Stimulated activated naive CD8-positive, alpha-beta T cell treated with anti-CD3 and anti-CD28 coated beads, Interleukin-15, Interleukin-2, amounts not matched to agents 100 ng/mL and 50 ng/mL, for 24 hours (primary cell): ENCODE measurements at regions not wholly inside any gene's neighbourhood (a gene's known extent, or its start where the extent isn't known, plus 50 kb on each side); places are given as distances from the start of the nearest gene placed in this dataset.
"Not testable (repeated sequence)": the region's sequence is repeated elsewhere in the genome, so short reads cannot be mapped to it uniquely, and the experiment has no call there.

ENCODE experiments used
- H3K27ac Mint-ChIP-seq: one replicate; pipeline ENCODE4 v1.8.0; 2021; ENCODE audit warnings: mild to moderate bottlenecking, mixed read lengths
- H3K27me3 Mint-ChIP-seq: one replicate; pipeline ENCODE4 v1.8.0; 2021; ENCODE audit warnings: mixed read lengths
- H3K36me3 Mint-ChIP-seq: one replicate; pipeline ENCODE4 v1.8.0; 2021; ENCODE audit warnings: low read depth, mixed read lengths
- H3K4me1 Mint-ChIP-seq: one replicate; pipeline ENCODE4 v1.8.0; 2021; ENCODE audit warnings: low read depth, mixed read lengths
- H3K4me3 Mint-ChIP-seq: one replicate; pipeline ENCODE4 v1.8.0; 2021; ENCODE audit warnings: mild to moderate bottlenecking, mixed read lengths
- H3K9me3 Mint-ChIP-seq: one replicate; pipeline ENCODE4 v1.8.0; 2021; ENCODE audit warnings: mixed read lengths

DNA sequence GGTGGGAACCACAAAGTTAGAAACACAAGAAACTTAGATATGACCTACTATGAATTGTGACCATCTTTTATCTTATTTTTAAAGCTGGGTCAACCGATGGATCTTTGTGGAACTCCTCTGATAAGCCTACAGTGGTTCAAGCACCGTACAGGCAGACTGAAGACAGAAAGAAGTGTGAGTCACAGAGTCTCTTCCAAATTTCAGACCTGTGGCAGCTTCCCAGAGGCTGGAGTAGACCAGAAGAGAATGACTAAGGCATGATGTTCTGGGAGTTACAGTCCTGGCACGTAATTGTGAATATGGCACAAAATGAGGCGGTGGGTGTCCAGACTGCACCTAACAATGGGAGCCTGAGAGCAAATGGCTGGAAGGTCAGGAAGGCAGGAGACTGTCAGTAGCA is 70.0 kb downstream of the LMO4 start:
- Mint-ChIP-seq H3K4me3 (no peak overlapping the region), H3K27ac (no peak overlapping the region), H3K36me3 (no peaks in the 10 kb centered on the region), H3K9me3 (no peaks in the 10 kb centered on the region), H3K27me3 (peaks cover 4% of the 10 kb centered on the region), H3K4me1 (peaks cover under 1% of the 10 kb centered on the region)

DNA sequence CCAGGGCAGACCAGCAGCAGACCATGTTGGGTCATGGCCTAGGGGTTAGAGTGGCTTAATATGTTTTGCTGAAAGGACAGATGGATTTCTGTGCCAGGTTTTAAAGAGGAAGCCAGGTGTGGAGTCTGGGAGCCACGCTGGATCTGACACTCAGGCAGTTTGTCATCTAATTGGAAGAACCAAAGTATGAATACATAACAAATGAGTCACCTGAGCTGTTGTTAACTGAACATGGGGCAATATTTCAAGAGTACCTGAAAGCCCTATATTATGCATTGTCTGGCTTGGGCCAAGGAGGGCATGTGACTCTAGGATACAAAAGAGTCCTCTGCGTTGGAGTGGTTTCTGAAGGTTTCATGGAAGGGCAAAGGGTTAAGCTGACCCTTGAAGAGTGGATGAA is 70.6 kb downstream of the LMO4 start:
- no peak overlapping the region for H3K27ac Mint-ChIP-seq
- H3K36me3 Mint-ChIP-seq: no peaks in the 10 kb centered on the region
- H3K9me3 Mint-ChIP-seq: no peaks in the 10 kb centered on the region
- H3K27me3 Mint-ChIP-seq: peaks cover 4% of the 10 kb centered on the region
- H3K4me3 Mint-ChIP-seq: no peak overlapping the region
- peaks cover 7% of the 10 kb centered on the region for H3K4me1 Mint-ChIP-seq

DNA sequence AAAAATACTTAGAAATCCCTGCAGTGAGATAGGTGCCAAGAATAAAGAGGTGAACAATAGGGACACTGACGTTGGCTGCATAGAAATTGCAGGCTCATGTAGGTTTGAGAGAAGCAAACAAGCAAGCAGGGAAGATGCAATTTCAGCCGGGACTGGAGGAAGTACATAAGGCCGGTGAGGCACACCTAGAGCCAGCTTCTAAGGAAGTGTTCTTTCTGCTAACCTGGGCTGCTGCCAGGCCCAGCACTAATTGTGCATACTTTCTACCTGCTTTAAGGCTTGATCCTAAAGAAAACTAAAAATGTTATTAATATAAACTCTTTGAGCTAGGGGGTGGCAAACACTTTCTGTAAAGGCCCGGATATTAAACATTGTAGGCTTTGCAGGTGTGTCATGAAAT is 71.0 kb downstream of the LMO4 start:
- Mint-ChIP-seq H3K27me3 (peaks cover 4% of the 10 kb centered on the region), H3K4me3 (no peak overlapping the region), H3K27ac (no peak overlapping the region), H3K4me1 (peaks cover 11% of the 10 kb centered on the region), H3K9me3 (no peaks in the 10 kb centered on the region), H3K36me3 (no peaks in the 10 kb centered on the region)

DNA sequence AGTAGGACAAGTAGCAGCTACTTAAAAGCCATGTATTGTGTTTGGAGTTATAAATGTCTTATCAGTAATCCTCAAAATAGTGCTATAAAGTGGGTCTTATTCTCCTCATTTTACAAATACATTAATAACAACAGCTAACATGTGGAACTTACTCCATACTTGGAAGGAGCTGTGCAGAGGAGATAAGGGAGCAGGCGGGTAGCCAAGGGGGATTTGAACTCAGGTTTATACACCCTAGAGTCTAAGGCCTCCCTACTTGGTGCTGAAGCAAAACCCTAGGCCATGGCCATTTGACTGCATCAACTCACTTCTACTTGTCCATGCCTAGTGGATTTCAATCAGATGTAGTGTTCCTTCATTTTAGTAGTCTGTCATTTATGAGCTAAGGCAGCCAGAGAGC is 72.1 kb downstream of the LMO4 start:
- H3K9me3 Mint-ChIP-seq: no peaks in the 10 kb centered on the region
- H3K27me3 Mint-ChIP-seq: peaks cover 4% of the 10 kb centered on the region
- H3K4me3 Mint-ChIP-seq: no peak overlapping the region
- peaks cover 13% of the 10 kb centered on the region for H3K4me1 Mint-ChIP-seq
- H3K27ac Mint-ChIP-seq: no peak overlapping the region
- H3K36me3 Mint-ChIP-seq: no peaks in the 10 kb centered on the region

DNA sequence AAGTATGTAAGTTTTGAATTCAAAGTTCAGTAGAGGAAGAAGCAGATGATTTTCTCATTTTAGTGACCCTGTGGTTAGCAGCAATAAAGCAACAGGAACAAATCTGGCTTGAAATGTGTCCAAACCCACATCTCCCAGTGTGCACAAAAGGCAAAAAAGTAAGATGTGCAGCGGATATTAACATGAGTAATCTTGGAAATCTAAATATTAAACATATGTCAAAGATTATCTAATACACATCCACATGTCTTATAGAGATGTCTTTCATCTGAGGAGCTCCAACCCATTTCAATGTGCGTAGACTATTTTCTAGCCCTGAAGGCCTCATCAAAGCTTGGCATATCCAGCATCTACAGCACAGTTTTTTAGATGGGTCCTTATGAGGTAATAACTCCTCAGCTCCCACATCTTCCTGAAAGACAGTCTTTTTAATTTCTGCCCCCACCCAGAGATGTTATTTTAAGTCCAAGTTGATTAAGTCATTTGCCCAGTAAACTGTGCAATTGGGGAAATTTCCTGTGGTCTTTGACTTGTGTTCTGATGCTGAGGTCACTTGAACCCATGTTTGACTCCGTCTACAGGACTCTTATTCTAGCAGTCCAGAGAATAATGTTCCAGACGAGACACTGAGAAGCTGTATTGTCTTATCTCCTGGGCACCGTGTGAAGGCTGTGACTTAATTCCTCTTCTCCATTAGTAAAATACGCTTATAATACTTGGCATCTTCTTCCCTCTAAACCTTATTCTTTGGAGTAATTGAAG is 73.7 kb downstream of the LMO4 start:
- H3K9me3 Mint-ChIP-seq: no peaks in the 10 kb centered on the region
- no peak overlapping the region for H3K4me3 Mint-ChIP-seq
- H3K4me1 Mint-ChIP-seq: peaks cover 13% of the 10 kb centered on the region
- H3K27ac Mint-ChIP-seq: no peak overlapping the region
- H3K27me3 Mint-ChIP-seq: peaks cover 4% of the 10 kb centered on the region
- H3K36me3 Mint-ChIP-seq: no peaks in the 10 kb centered on the region

DNA sequence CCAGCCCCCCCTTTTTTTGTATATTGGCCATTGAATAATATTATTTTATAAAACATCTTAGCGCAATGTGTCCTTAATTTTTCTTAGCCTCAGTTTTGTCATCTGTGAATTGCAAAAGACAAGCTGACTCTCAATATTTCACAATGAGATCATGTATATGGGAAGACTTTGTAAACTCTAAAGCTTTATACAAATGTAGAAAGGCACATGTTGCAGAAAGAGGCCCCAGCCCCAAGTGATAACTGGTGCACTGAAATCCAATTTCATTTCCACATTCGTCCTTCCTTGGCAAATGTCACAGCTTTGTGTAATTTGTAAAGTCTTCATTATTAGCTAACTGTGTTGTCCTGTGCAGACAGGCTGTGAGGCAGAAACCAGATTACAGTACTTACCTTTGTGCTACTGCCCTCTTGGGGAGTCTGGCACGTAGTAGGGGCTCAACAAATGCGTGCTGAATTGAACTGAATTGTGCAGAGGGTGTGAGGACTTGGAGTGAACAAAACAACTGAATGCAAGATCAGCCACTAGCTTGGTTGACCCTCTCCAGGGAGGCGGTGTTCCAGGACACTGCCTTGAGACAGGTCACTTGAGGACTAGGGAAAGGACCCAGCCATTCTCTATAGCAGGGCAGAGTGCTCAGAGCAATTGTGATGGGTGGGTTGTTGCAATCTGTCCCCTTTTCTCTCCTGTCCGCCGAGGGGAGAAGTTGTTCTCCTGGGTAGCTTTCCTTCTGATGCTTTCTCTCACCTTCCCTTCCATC is 74.6 kb downstream of the LMO4 start:
- H3K36me3 Mint-ChIP-seq: no peaks in the 10 kb centered on the region
- peaks cover 4% of the 10 kb centered on the region for H3K27me3 Mint-ChIP-seq
- no peak overlapping the region for H3K4me3 Mint-ChIP-seq
- H3K27ac Mint-ChIP-seq: no peak overlapping the region
- H3K4me1 Mint-ChIP-seq: peaks cover 13% of the 10 kb centered on the region
- no peaks in the 10 kb centered on the region for H3K9me3 Mint-ChIP-seq

DNA sequence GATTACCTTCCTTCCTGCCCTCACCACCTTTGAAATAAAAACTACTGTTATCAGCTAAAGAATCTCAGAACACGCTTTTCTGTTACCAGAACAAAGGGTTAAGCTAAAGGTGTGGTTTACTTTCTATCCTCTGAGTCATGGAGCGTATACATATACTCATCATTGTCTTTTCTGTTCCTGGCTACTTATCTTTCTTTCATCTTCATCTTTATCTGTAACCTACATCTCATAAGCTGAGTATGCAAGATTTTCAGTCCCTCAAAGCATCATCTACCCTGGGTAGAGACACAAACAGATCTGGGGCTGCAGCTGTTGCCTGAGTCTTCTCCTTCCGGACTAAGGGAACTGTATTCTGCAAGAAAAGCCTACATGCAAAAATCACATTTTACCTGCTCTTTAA is 75.6 kb downstream of the LMO4 start:
- H3K4me1 Mint-ChIP-seq: peaks cover 13% of the 10 kb centered on the region
- H3K27ac Mint-ChIP-seq: no peak overlapping the region
- no peaks in the 10 kb centered on the region for H3K9me3 Mint-ChIP-seq
- H3K36me3 Mint-ChIP-seq: no peaks in the 10 kb centered on the region
- peaks cover 4% of the 10 kb centered on the region for H3K27me3 Mint-ChIP-seq
- H3K4me3 Mint-ChIP-seq: no peak overlapping the region

DNA sequence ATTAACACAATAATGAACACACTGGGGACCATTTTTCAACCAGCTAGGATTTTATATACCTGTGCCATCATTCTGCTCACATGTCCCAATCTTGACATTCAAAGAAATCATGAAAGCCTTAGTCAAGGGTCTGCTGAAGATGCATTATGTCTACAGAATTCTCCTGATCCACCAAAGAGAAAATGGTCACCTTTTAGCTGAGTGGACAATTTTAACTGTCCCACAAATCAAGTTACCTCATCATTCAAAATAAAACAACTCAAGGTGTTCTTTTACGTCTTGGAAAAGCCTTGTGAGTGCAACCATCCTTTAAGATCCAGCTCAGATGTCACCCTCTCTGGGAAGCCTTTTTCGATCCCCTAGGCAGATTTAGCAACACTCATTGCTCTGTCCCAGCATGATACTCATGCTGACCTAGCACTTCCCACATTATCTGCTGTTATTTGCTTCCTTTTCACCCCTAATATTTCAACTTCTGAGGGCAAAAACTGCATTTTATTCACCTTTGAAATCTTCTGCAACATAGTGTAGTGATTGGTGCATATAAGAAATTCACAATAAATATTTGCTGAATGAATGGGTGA is 80.1 kb downstream of the LMO4 start:
- H3K4me3 Mint-ChIP-seq: no peak overlapping the region
- peaks cover 11% of the 10 kb centered on the region for H3K4me1 Mint-ChIP-seq

DNA sequence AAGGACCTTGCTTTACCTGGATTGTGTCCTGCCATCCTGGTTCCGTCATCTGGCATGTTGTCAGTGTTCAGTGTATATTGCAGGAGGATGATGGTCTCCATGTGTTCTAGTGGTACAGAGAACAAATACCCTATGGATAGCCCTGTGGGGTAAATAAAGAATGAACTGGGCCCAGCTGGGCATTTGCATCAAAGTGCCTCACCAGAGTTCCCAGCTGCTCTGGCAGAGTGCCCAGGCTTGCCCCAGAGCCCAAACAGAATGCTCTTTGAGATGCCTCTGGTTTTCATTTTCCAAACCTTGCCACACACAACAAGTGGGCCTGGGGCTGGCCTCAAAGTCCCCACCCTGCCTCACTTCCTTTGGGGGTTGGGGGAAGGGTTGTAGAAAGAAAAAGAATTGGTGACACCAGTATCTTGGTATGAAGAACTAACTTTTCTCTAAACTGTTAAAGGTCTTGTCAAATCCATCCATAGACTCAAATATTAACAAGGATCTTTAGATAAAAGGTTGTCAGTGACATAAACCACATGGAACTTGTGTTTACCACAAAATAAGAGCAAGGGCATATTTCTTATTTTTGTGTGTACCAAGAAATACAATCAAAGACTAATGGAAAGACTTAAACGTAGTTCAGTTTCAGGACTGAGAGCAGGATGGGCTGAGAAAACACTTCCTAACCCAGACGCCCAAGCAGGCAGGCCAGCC is 82.2 kb downstream of the LMO4 start:
- Mint-ChIP-seq H3K27ac (no peak overlapping the region), H3K4me3 (no peak overlapping the region), H3K9me3 (no peaks in the 10 kb centered on the region), H3K36me3 (no peaks in the 10 kb centered on the region), H3K4me1 (no peaks in the 10 kb centered on the region), H3K27me3 (no peaks in the 10 kb centered on the region)

More for the DNA sequence above, 80.1 kb downstream of the LMO4 start:
- Mint-ChIP-seq H3K27me3 (no peaks in the 10 kb centered on the region), H3K36me3 (no peaks in the 10 kb centered on the region), H3K27ac (no peak overlapping the region), H3K9me3 (no peaks in the 10 kb centered on the region)

DNA sequence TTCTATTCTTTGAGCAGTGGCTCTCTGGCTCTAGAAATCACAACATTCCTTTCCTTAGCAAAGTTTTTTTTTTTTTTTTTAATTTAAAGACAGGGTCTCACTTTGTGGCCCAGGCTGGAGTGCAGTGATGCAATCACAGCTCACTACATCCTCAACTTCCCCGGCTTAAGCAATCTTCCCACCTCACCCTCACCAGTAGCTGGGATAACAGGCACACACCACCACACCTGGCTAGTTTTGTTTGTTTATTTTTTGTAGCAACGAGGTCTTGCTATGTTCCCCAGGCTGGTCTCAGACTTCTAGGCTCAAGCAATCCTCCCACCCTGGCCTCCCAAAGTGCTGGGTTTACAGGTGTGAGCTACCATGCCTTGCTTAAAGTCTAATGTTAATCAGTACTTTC is 85.2 kb downstream of the LMO4 start:
- H3K4me1 Mint-ChIP-seq, H3K27me3 Mint-ChIP-seq, H3K27ac Mint-ChIP-seq, H3K36me3 Mint-ChIP-seq, H3K4me3 Mint-ChIP-seq, H3K9me3 Mint-ChIP-seq: not testable (repeated sequence)

DNA sequence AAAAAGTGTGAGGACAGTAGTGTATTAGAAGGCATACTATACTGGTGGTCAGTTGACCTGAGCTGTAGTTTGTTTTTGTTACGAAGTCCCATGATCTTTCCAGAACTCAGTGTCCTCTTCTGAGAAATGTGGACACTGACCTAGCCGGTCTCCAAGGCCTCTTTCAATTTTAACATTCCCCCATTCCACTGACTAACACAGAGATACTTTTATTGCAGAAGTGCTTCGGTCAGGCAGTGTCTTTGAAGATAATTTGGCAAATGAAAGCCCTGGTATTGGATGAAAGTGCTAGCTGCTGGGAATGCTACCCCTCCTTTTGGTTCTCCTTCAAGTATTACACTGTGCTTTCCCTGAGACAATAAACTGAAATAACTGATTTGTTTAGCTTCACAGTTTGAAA is 89.4 kb downstream of the LMO4 start:
- Mint-ChIP-seq H3K27ac (no peak overlapping the region), H3K4me3 (no peak overlapping the region), H3K9me3 (peaks cover 5% of the 10 kb centered on the region), H3K36me3 (no peaks in the 10 kb centered on the region), H3K4me1 (no peaks in the 10 kb centered on the region), H3K27me3 (no peaks in the 10 kb centered on the region)

DNA sequence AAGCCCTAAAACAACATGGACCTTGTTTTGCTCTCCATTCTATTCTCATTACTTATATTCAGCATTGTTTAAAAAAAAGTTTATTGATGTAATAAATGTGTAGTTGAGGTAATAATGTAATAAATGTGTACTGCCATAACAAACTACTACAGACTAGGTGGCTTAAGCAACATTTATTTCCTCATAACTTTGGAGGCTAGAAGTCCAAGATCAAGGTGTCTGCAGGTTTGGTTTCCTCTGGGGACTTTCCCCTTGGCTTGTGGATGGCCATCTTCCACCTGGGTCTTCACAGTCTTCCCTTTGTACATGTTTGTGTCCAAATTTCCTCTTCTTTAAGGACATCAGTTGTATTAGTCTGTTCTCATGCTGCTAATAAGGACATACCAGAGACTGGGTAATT is 93.1 kb downstream of the LMO4 start:
- Mint-ChIP-seq H3K4me1 (no peaks in the 10 kb centered on the region), H3K9me3 (peaks cover 5% of the 10 kb centered on the region), H3K36me3 (no peaks in the 10 kb centered on the region), H3K4me3 (no peak overlapping the region), H3K27me3 (no peaks in the 10 kb centered on the region), H3K27ac (no peak overlapping the region)

DNA sequence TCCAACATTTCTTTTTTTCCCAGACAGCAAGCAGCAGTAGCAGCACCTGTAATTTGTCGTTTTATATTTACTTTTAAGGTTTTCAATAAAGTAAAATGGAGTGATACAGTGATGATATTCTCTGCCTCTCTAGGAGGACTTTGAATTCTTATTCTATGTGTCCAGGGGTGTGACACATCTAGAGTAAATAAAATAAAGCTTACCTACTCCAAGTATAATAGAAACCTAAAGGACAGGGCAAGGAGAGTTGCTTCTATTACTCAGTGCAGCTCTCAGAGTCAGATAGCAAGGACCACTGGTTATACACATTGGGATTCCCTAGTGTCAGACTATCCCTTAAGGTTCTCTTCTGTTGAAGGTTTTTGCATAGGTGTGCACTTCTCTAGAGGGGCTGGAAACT is 95.9 kb downstream of the LMO4 start:
- peaks cover 5% of the 10 kb centered on the region for H3K9me3 Mint-ChIP-seq
- H3K36me3 Mint-ChIP-seq: no peaks in the 10 kb centered on the region
- no peaks in the 10 kb centered on the region for H3K4me1 Mint-ChIP-seq
- H3K27ac Mint-ChIP-seq: no peak overlapping the region
- no peak overlapping the region for H3K4me3 Mint-ChIP-seq
- H3K27me3 Mint-ChIP-seq: no peaks in the 10 kb centered on the region

DNA sequence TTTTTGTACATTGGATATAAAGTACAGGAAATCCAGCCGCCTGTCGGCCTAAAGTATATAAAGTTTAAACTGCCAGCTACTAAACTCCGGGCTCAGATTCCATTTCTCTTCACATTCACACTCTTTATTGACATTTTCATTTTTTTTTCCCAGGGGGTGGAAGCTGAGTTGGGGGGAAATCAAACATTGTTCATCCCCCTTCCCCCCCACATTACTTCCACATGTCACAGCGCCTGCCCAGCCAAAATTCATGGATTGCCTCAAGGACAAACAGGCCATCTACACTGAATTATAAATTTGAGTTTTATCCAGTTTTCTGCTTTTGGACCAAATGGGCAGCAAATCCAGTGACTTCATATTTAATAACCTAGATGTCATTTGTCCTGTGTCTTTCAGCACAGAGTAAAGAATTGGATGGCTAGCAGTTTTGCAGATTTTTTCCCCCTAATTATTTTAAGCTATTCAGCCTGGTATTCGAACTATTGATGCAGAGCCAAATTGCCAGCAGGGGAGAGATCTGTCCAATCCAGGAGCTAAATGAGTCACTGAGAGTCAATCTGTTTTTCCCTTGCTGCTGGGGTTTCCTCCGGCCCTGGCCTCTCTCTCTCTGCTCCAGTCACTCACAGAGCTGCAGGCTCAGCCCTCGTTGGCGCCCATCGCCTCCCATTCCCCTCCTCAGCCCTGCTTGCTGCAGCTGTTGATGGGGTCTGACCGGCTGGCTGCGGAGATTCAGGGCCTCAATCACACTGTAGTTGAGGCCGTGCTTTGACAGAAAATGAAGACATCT is 98.0 kb downstream of the LMO4 start:
- H3K36me3 Mint-ChIP-seq: no peaks in the 10 kb centered on the region
- H3K4me3 Mint-ChIP-seq: no peak overlapping the region
- peaks cover 14% of the 10 kb centered on the region for H3K27me3 Mint-ChIP-seq
- no peak overlapping the region for H3K27ac Mint-ChIP-seq
- peaks cover 5% of the 10 kb centered on the region for H3K9me3 Mint-ChIP-seq
- H3K4me1 Mint-ChIP-seq: no peaks in the 10 kb centered on the region
